ENCODE measurements at regions not wholly inside any gene's neighbourhood (a gene's known extent, or its start where the extent isn't known, plus 50 kb on each side); places are given as distances from the start of the nearest gene placed in this dataset.
A peak's percentile ranks its signal among the peaks of the same experiment; 100 is the strongest.

DNA sequence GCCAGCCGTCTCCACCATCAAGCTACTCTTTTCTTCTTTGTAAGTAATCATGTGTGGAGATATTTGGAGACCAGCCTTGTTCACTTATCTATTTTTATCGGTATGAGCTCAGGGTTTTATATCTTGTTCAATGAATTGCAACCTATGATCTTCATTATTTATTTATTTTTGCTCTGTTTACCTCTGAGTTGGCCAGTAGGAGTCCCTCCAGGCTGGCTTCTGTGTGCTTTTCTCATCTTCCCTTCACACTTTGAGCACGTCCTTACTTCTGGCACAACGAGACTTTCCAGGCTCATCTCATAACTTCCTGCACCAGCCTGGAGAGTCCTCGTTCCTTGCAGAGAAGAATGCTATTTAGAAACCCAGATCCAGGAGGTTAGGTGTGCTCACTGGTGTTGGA is 375.8 kb upstream of the PODXL start:
- Histone ChIP-seq H3K27ac (ENCODE audit: extremely low read depth, low read depth, low read length) (no peak overlapping the region), H3K36me3 (ENCODE audit: control insufficient read depth, insufficient read depth, low read length) (no peaks in the 10 kb centered on the region), H3K27me3 (ENCODE audit: control insufficient read depth in 2 of 2, insufficient read depth in 2 of 2, low read length in 2 of 2) (peaks cover 0 to 5% of the 10 kb centered on the region in 2 experiments; a peak in 1 of 5 replicates), H2AFZ (ENCODE audit: low read depth, low read length) (no peak overlapping the region), H3K9me1 (ENCODE audit: control insufficient read depth, insufficient read depth, low read length) (no peaks in the 10 kb centered on the region), H4K20me1 (replicated peaks; ENCODE audit: control insufficient read depth, insufficient read depth, low read length) (no peaks in the 10 kb centered on the region), H3K4me3 (no peak overlapping the region), H3K9ac (ENCODE audit: insufficient read depth in 1 of 2, low read depth in 2 of 2, low read length in 2 of 2) (no peak overlapping the region), H3K4me2 (ENCODE audit: insufficient read depth, low read length) (no peak overlapping the region), H3K9me3 (replicated peaks; ENCODE audit: control insufficient read depth, insufficient read depth, low read depth, low read length) (no peaks in the 10 kb centered on the region), H3K79me2 (ENCODE audit: control insufficient read depth, insufficient read depth, low read length) (no peaks in the 10 kb centered on the region), H3K4me1 (replicated peaks in 1 of 2; ENCODE audit: control insufficient read depth in 2 of 2, insufficient read depth in 2 of 2, low read length in 2 of 2) (no peaks in the 10 kb centered on the region)
- ATAC-seq (no peak), FAIRE-seq (no peak), DNase-seq (ENCODE audit: extremely low read depth in 1 of 4, low spot score in 3 of 4) (no peak)
- 1% methylated on average over 5 of the region's 5 CpGs for WGBS (ENCODE audit: insufficient coverage, low coverage, missing lambda C conversion rate)
- no TSS peak for BruUV-seq (replicated peaks)
- ChIA-PET POLR2A (interaction anchor here (0.6 kb wide), 1 partner anchor 37 kb away, joined by 3 read pairs; no protein-coding TSS in a partner anchor), CTCF (ENCODE audit: low intra/inter-chr PET ratio) (no interaction called here)
- intact Hi-C loops (cut with micrococcal nuclease) (no loop called here), in situ Hi-C loops (cut with MboI) (no loop called here)
- TF ChIP-seq ZNF780A (CRISPR knock-in tag; IDR thresholded peaks at IDR 0.05), result no peak
- no peak for TF ChIP-seq HMGN3 (IDR thresholded peaks at IDR 0.05; ENCODE audit: borderline replicate concordance, extremely low read depth, insufficient read length, low read depth, low read length)
- TF ChIP-seq, protein P1, sequence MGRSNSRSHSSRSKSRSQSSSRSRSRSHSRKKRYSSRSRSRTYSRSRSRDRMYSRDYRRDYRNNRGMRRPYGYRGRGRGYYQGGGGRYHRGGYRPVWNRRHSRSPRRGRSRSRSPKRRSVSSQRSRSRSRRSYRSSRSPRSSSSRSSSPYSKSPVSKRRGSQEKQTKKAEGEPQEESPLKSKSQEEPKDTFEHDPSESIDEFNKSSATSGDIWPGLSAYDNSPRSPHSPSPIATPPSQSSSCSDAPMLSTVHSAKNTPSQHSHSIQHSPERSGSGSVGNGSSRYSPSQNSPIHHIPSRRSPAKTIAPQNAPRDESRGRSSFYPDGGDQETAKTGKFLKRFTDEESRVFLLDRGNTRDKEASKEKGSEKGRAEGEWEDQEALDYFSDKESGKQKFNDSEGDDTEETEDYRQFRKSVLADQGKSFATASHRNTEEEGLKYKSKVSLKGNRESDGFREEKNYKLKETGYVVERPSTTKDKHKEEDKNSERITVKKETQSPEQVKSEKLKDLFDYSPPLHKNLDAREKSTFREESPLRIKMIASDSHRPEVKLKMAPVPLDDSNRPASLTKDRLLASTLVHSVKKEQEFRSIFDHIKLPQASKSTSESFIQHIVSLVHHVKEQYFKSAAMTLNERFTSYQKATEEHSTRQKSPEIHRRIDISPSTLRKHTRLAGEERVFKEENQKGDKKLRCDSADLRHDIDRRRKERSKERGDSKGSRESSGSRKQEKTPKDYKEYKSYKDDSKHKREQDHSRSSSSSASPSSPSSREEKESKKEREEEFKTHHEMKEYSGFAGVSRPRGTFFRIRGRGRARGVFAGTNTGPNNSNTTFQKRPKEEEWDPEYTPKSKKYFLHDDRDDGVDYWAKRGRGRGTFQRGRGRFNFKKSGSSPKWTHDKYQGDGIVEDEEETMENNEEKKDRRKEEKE (IDR thresholded peaks at IDR 0.05; ENCODE audit: borderline replicate concordance in 1 of 2, control insufficient read depth in 1 of 2, low read depth in 2 of 2, low read length in 1 of 2), result no peak
- TF ChIP-seq NCOA2 (IDR thresholded peaks at IDR 0.05; ENCODE audit: partially characterized antibody in 2 of 2), result no peak
- no peak for TF ChIP-seq EWSR1 (IDR thresholded peaks at IDR 0.05; ENCODE audit: borderline replicate concordance, low read depth, partially characterized antibody)
- TF ChIP-seq, protein P2, sequence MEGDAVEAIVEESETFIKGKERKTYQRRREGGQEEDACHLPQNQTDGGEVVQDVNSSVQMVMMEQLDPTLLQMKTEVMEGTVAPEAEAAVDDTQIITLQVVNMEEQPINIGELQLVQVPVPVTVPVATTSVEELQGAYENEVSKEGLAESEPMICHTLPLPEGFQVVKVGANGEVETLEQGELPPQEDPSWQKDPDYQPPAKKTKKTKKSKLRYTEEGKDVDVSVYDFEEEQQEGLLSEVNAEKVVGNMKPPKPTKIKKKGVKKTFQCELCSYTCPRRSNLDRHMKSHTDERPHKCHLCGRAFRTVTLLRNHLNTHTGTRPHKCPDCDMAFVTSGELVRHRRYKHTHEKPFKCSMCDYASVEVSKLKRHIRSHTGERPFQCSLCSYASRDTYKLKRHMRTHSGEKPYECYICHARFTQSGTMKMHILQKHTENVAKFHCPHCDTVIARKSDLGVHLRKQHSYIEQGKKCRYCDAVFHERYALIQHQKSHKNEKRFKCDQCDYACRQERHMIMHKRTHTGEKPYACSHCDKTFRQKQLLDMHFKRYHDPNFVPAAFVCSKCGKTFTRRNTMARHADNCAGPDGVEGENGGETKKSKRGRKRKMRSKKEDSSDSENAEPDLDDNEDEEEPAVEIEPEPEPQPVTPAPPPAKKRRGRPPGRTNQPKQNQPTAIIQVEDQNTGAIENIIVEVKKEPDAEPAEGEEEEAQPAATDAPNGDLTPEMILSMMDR (IDR thresholded peaks at IDR 0.05 in 2 of 3, conservative IDR thresholded peaks at IDR 0.05 in 1 of 3; ENCODE audit: insufficient read depth in 2 of 3, low read depth in 1 of 3, low read length in 3 of 3), result peak in 2 of 3 experiments; percentile 22 to 25; a peak in 1 of 6 replicates
- no peak for TF ChIP-seq KAT8 (IDR thresholded peaks at IDR 0.05; ENCODE audit: low read depth)
